ENCODE measurements at regions not wholly inside any gene's neighbourhood (a gene's known extent, or its start where the extent isn't known, plus 50 kb on each side); places are given as distances from the start of the nearest gene placed in this dataset.

DNA sequence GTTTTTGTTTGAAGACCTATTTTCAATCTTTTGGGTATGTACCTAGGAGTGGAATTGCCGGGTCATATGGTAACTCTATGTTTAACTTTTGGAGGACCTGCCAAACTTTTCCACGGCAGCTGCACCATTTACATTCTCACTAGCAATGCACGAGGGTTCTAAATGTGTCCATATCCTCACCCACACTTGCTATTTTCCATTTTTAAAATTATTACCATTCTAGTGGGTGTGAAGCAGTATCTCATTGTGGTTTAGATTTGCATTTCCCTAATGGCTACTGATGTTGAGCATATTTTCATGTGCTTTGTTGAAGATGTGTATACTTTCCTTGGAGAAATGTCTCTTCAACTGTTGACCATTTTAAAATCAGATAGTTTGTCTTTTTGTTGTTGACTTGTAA lies 60.3 kb upstream of the HAPSTR1 start:
- no peak for DNase-seq
- Mint-ChIP-seq H3K27ac (no peak overlapping the region), H3K4me3 (no peak overlapping the region), H3K9me3 (no peaks in the 10 kb centered on the region), H3K4me1 (ENCODE audit: low read depth) (0 out of 2 replicates have a peak, but pooled peaks cover 5% of the 10 kb centered on the region), H3K36me3 (ENCODE audit: low read depth) (no peaks in the 10 kb centered on the region), H3K27me3 (ENCODE audit: insufficient read depth) (no peaks in the 10 kb centered on the region; the same call in 1 of the 2 replicates)
- TF ChIP-seq, protein P1, sequence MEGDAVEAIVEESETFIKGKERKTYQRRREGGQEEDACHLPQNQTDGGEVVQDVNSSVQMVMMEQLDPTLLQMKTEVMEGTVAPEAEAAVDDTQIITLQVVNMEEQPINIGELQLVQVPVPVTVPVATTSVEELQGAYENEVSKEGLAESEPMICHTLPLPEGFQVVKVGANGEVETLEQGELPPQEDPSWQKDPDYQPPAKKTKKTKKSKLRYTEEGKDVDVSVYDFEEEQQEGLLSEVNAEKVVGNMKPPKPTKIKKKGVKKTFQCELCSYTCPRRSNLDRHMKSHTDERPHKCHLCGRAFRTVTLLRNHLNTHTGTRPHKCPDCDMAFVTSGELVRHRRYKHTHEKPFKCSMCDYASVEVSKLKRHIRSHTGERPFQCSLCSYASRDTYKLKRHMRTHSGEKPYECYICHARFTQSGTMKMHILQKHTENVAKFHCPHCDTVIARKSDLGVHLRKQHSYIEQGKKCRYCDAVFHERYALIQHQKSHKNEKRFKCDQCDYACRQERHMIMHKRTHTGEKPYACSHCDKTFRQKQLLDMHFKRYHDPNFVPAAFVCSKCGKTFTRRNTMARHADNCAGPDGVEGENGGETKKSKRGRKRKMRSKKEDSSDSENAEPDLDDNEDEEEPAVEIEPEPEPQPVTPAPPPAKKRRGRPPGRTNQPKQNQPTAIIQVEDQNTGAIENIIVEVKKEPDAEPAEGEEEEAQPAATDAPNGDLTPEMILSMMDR (IDR thresholded peaks at IDR 0.05) = no peak

DNA sequence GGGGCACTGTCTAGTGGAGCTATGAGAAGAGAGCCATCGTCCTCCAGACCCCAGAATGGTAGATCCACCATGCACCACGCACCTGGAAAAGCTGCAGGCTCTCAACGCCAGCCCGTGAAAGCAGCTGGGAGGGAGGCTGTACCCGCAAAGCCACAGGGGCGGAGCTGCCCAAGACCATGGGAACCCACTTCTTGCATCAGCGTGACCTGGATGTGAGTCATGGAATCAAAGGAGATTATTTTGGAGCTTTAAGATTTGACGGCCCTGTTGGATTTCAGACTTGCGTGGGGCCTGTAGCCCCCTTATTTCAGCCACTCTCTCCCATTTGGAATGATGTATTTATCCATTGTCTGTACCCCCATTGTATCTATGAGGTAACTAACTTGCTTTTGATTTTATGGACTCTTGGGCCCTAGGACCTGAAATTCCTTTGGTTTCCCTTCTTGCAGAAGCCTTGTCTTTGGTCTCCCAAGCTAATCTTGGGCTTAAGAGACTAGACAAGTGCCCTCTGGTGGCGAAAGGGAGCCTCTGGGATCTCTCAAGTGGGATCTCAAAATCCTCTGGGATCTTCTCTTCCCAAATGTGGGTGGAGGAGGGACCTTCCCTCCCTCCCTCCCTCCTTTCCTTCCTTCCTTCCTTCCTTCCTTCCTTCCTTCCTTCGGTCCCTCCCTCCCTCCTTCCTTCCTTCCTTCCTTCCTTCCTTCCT lies 58.2 kb upstream of the HAPSTR1 start:
- peak; percentile 57 for DNase-seq
- Mint-ChIP-seq H3K9me3 (no peaks in the 10 kb centered on the region), H3K27ac (no peak overlapping the region), H3K36me3 (ENCODE audit: low read depth) (no peaks in the 10 kb centered on the region), H3K4me3 (no peak overlapping the region), H3K4me1 (ENCODE audit: low read depth) (0 out of 2 replicates have a peak, but pooled peaks cover 5% of the 10 kb centered on the region), H3K27me3 (ENCODE audit: insufficient read depth) (no peaks in the 10 kb centered on the region; the same call in 1 of the 2 replicates)
- TF ChIP-seq, protein P1 (IDR thresholded peaks at IDR 0.05) = peak; percentile 79

DNA sequence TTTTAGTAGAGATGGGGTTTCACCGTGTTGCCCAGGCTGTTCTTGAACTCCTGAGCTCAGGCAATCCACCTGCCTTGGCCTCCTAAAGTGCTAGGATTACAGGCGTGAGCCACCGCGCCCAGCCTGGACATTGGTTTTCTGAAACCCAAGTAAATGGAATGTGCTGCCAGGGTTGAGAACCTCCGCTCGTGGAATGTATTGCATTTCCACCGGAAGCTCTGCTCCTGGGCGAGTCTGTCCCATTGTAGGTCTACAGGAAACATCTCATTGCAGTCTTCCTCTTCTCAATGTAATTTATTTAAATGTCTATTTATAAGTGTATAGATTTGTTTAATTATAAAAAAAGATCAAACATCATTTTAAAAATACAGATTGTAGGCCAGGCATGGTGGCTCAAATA lies 57.4 kb upstream of the HAPSTR1 start:
- Mint-ChIP-seq H3K36me3 (ENCODE audit: low read depth) (no peaks in the 10 kb centered on the region), H3K27me3 (ENCODE audit: insufficient read depth) (no peaks in the 10 kb centered on the region; the same call in 1 of the 2 replicates), H3K9me3 (no peaks in the 10 kb centered on the region), H3K4me1 (ENCODE audit: low read depth) (0 out of 2 replicates have a peak, but pooled peaks cover 5% of the 10 kb centered on the region), H3K4me3 (no peak overlapping the region), H3K27ac (no peak overlapping the region)
- DNase-seq = no peak
- TF ChIP-seq, protein P1 (IDR thresholded peaks at IDR 0.05) = no peak

DNA sequence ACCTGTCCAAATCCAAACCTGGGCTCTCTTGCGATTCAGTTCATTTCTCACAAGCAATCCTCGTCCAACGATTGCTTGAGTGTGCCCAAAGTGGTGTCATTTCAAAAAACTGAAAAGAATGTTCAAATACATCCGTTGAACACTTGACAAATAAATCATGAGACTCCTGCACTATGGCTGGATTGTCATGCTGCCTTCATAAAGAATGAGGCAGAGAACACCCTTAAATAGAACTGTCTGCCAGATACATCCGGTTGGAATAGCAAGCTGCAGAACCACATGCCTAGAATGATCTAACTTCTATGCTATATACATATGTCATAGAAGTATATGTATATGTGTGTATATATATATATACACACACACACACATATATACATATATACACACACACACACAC lies 55.4 kb upstream of the HAPSTR1 start:
- DNase-seq = no peak
- Mint-ChIP-seq H3K27ac (no peak overlapping the region), H3K4me3 (no peak overlapping the region), H3K36me3 (ENCODE audit: low read depth) (no peaks in the 10 kb centered on the region), H3K9me3 (no peaks in the 10 kb centered on the region), H3K4me1 (ENCODE audit: low read depth) (0 out of 2 replicates have a peak, but pooled peaks cover 5% of the 10 kb centered on the region), H3K27me3 (ENCODE audit: insufficient read depth) (no peaks in the 10 kb centered on the region; the same call in 1 of the 2 replicates)
- TF ChIP-seq, protein P1 (IDR thresholded peaks at IDR 0.05) = no peak

DNA sequence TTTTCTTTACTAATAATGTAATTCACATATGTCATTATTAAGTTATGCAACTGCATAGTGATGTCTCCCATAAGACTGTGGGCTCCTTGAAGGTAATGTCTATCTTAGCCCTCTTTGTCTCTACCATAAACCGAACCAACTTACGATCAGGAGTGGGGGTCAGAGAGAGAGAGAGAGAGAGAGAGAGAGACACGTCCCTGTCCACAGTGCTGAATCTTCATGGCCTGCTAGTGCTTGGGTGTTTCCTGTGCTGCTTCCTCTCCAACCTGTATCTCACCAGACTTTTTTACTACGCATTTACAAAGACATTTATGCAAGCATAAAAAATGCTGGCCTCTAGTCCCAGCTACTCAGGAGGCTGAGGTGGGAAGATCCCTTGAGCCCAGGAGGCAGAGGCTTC lies 52.2 kb upstream of the HAPSTR1 start:
- no peak overlapping the region for H3K4me3 Mint-ChIP-seq
- peaks cover 14% of the 10 kb centered on the region for H3K4me1 Mint-ChIP-seq (ENCODE audit: low read depth)
- H3K27ac Mint-ChIP-seq = no peak overlapping the region
- TF ChIP-seq, protein P1 (IDR thresholded peaks at IDR 0.05) = no peak
- no peaks in the 10 kb centered on the region; the same call in 1 of the 2 replicates for H3K27me3 Mint-ChIP-seq (ENCODE audit: insufficient read depth)
- peaks cover 5% of the 10 kb centered on the region for H3K9me3 Mint-ChIP-seq
- peak; percentile 14 for DNase-seq
- H3K36me3 Mint-ChIP-seq (ENCODE audit: low read depth) = peaks cover 3% of the 10 kb centered on the region; the same call in 1 of the 2 replicates
